Liver (tissue), 8 donors: ENCODE measurements at regions not wholly inside any gene's neighbourhood (a gene's known extent, or its start where the extent isn't known, plus 50 kb on each side); places are given as distances from the start of the nearest gene placed in this dataset.

Experiments
- DNase-seq: peaks from one replicate; pipeline ENCODE4 v3.0.0-alpha.2; 2017; ENCODE audit warnings: low spot score
- H3K27ac ChIP-seq, 2 donors: one replicate each; pipeline ENCODE4 v1.7.0; 2013; ENCODE audit warnings: inconsistent platforms in 2 of 2, low read length in 2 of 2, control low read depth in 1 of 2, low read depth in 1 of 2, mild to moderate bottlenecking in 1 of 2
- H3K27me3 ChIP-seq, 4 donors: one replicate each; pipeline versions ENCODE4 v1.6.1 to v1.7.0; 2013; ENCODE audit warnings: low read length in 3 of 4, inconsistent platforms in 1 of 4, mild to moderate bottlenecking in 1 of 4, moderate library complexity in 1 of 4; ENCODE audit not compliant: control insufficient read depth in 4 of 4, insufficient read depth in 4 of 4
- H3K36me3 ChIP-seq, 4 donors: one replicate each; pipeline versions ENCODE4 v1.6.1 to v1.7.0; 2013; ENCODE audit warnings: low read length in 3 of 4, mild to moderate bottlenecking in 3 of 4, low read depth in 1 of 4, moderate library complexity in 1 of 4; ENCODE audit not compliant: control insufficient read depth in 4 of 4, insufficient read depth in 3 of 4
- H3K4me1 ChIP-seq, 4 donors: one replicate each; pipeline versions ENCODE4 v1.6.1 to v1.7.0; 2013; ENCODE audit warnings: low read length in 3 of 4, mild to moderate bottlenecking in 3 of 4, moderate library complexity in 1 of 4; ENCODE audit not compliant: control insufficient read depth in 4 of 4, insufficient read depth in 4 of 4
- H3K4me3 ChIP-seq, 3 donors: one replicate each; pipeline versions ENCODE4 v1.6.1 to v1.7.0; 2013; ENCODE audit warnings: low read length in 3 of 3, control low read depth in 1 of 3, low read depth in 1 of 3, mild to moderate bottlenecking in 1 of 3
- H3K9ac ChIP-seq, 2 donors: one replicate each; pipeline ENCODE4 v1.7.0; 2013; ENCODE audit warnings: low read length in 2 of 2, mild to moderate bottlenecking in 2 of 2, moderate library complexity in 2 of 2, control low read depth in 1 of 2, low read depth in 1 of 2
- H3K9me3 ChIP-seq, 4 donors: one replicate each; pipeline versions ENCODE4 v1.6.1 to v1.7.0; 2013; ENCODE audit warnings: low read length in 3 of 4; ENCODE audit not compliant: control insufficient read depth in 4 of 4
- ATF3 ChIP-seq: IDR thresholded peaks from 2 replicates; pipeline ENCODE4 v1.6.1; 2016; ENCODE audit warnings: antibody characterized with exemption
- CTCF ChIP-seq: fragments of 150-350 bp; IDR thresholded peaks from 2 replicates; pipeline ENCODE4 v1.5.1; 2017; ENCODE audit warnings: improper control_type of control experiment, low read depth, low read length; ENCODE audit not compliant: missing input control
- EGR1 ChIP-seq, 2 donors: IDR thresholded peaks; 2 replicates each; pipeline ENCODE4 v1.6.1; 2016 to 2018; ENCODE audit warnings: antibody characterized with exemption in 2 of 2, low read depth in 2 of 2
- FOXA1 ChIP-seq: IDR thresholded peaks from 2 replicates; pipeline ENCODE4 v1.6.1; 2016; ENCODE audit warnings: antibody characterized with exemption
- FOXA2 ChIP-seq: IDR thresholded peaks from 2 replicates; pipeline ENCODE4 v1.6.1; 2016; ENCODE audit warnings: antibody characterized with exemption
- GABPA ChIP-seq, 2 donors: IDR thresholded peaks in 1 of 2; conservative IDR thresholded peaks in 1 of 2; 2 replicates each; pipeline ENCODE4 v1.6.1; 2016; ENCODE audit warnings: antibody characterized with exemption in 2 of 2, mild to moderate bottlenecking in 1 of 2, moderate library complexity in 1 of 2
- HNF4A ChIP-seq, 2 donors: conservative IDR thresholded peaks; 2 replicates each; pipeline ENCODE4 v1.6.1; 2016; ENCODE audit warnings: antibody characterized with exemption in 2 of 2, mild to moderate bottlenecking in 2 of 2
- HNF4G ChIP-seq: IDR thresholded peaks from 2 replicates; pipeline ENCODE4 v1.6.1; 2016; ENCODE audit warnings: antibody characterized with exemption
- JUND ChIP-seq, 2 donors: IDR thresholded peaks; 2 replicates each; pipeline ENCODE4 v1.6.1; 2016; ENCODE audit warnings: antibody characterized with exemption in 2 of 2
- RAD21 ChIP-seq, 2 donors: IDR thresholded peaks; 2 replicates each; pipeline ENCODE4 v1.6.1; 2016; ENCODE audit warnings: antibody characterized with exemption in 2 of 2, mild to moderate bottlenecking in 2 of 2
- REST ChIP-seq: IDR thresholded peaks from 2 replicates; pipeline ENCODE4 v1.6.1; 2016; ENCODE audit warnings: antibody characterized with exemption, mild to moderate bottlenecking
- RXRA ChIP-seq, 2 donors: IDR thresholded peaks; 2 replicates each; pipeline ENCODE4 v1.6.1; 2017 to 2018; ENCODE audit warnings: antibody characterized with exemption in 2 of 2, mild to moderate bottlenecking in 1 of 2
- YY1 ChIP-seq: IDR thresholded peaks from 2 replicates; pipeline ENCODE4 v1.6.1; 2016; ENCODE audit warnings: antibody characterized with exemption, mild to moderate bottlenecking
- ZBTB33 ChIP-seq: IDR thresholded peaks from 2 replicates; pipeline ENCODE4 v1.6.1; 2016; ENCODE audit warnings: antibody characterized with exemption
- WGBS: extraction: QIAGEN DNeasy Blood & Tissue Kit; methylation state at CpG from one replicate; pipeline ENCODE4 v1.1.7; 2013; 5-methylcytosine and 5-hydroxymethylcytosine counted together
- TF ChIP-seq, protein P1 (sequence below): IDR thresholded peaks from 2 replicates; pipeline ENCODE4 v1.6.1; 2016; ENCODE audit warnings: antibody characterized with exemption
- donor health status: healthy.
- donor health status: healthy.
- donor health status: healthy.
- donor health status: healthy.
- donor health status: healthy.

GRCh38 chr5:25754895-25755294 is 1110.1 kb upstream of the CDH10 start:
- Histone ChIP-seq H3K9ac (no peak overlapping the region), H3K4me1 (no peaks in the 10 kb centered on the region), H3K27me3 (no peaks in the 10 kb centered on the region), H3K36me3 (no peaks in the 10 kb centered on the region), H3K4me3 (no peak overlapping the region), H3K27ac (no peak overlapping the region), H3K9me3 (peaks cover 0 to 4% (median 1%) of the 10 kb centered on the region in 4 donors)
- TF ChIP-seq GABPA (IDR thresholded peaks at IDR 0.05 in 1 of 2, conservative IDR thresholded peaks at IDR 0.05 in 1 of 2): no peak
- TF ChIP-seq HNF4G: no peak
- no peak for DNase-seq
- 32% methylated on average over 3 of the region's 3 CpGs for whole genome bisulfite sequencing

- H3K27me3 ChIP-seq: no peaks in the 10 kb centered on the region
- no peak overlapping the region for H3K9ac ChIP-seq
- 55% methylated on average over 4 of the region's 4 CpGs for WGBS
- no peaks in the 10 kb centered on the region for H3K36me3 ChIP-seq
- H3K9me3 ChIP-seq: no peaks in the 10 kb centered on the region
- no peak overlapping the region for H3K27ac ChIP-seq
- H3K4me1 ChIP-seq: no peaks in the 10 kb centered on the region
- TF ChIP-seq RXRA (IDR thresholded peaks at IDR 0.05) (no peak), CTCF (no peak), ZBTB33 (no peak), FOXA2 (no peak), JUND (IDR thresholded peaks at IDR 0.05) (no peak), HNF4A (conservative IDR thresholded peaks at IDR 0.05) (no peak), ATF3 (no peak), FOXA1 (no peak), RAD21 (IDR thresholded peaks at IDR 0.05) (no peak), YY1 (no peak), REST (no peak), GABPA (IDR thresholded peaks at IDR 0.05 in 1 of 2, conservative IDR thresholded peaks at IDR 0.05 in 1 of 2) (no peak), EGR1 (IDR thresholded peaks at IDR 0.05; ENCODE audit: low read depth in 2 of 2) (no peak)
- TF ChIP-seq, protein P1, sequence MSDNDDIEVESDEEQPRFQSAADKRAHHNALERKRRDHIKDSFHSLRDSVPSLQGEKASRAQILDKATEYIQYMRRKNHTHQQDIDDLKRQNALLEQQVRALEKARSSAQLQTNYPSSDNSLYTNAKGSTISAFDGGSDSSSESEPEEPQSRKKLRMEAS: no peak
- no peak for DNase-seq
- no peak overlapping the region for H3K4me3 ChIP-seq
Measured at GRCh38 chr5:25744908-25745307, 1100.1 kb upstream of the CDH10 start.
